Left ventricle myocardium inferior (tissue), 1 donor: ENCODE measurements at regions not wholly inside any gene's neighbourhood (a gene's known extent, or its start where the extent isn't known, plus 50 kb on each side); places are given as distances from the start of the nearest gene placed in this dataset.

Experiments used
- DNase-seq: peaks from one replicate; pipeline ENCODE4 v3.0.0-alpha.2; 2020
- H3K27ac ChIP-seq: fragments of 200-600 bp; replicated peaks from 2 replicates; pipeline ENCODE4 v1.8.0; 2021
- H3K27me3 ChIP-seq: fragments of 200-600 bp; 2 replicates; pipeline ENCODE4 v1.8.0; 2021; ENCODE audit warnings: low read depth
- H3K36me3 ChIP-seq: fragments of 200-600 bp; 2 replicates; pipeline ENCODE4 v1.8.0; 2021
- H3K4me1 ChIP-seq: fragments of 200-600 bp; 2 replicates; pipeline ENCODE4 v1.8.0; 2021
- H3K4me3 ChIP-seq: fragments of 200-600 bp; 2 replicates; pipeline ENCODE4 v1.8.0; 2021; ENCODE audit warnings: mild to moderate bottlenecking, moderate library complexity
- H3K9me3 ChIP-seq: fragments of 200-600 bp; replicated peaks from 2 replicates; pipeline ENCODE4 v1.8.0; 2021
- CTCF ChIP-seq: fragments of 200-600 bp; IDR thresholded peaks from 2 replicates; pipeline ENCODE4 v1.8.0; 2021; ENCODE audit warnings: antibody characterized with exemption, mild to moderate bottlenecking, borderline replicate concordance
- intact Hi-C: fragments of 100-400 bp; cut with micrococcal nuclease; formaldehyde crosslinking; loops from one replicate; pipeline ENCODE4 v1.11.0; 2022
- donor health status: DM: no; HTN: yes; CAD: no; lungs with severe emphysema.

DNA sequence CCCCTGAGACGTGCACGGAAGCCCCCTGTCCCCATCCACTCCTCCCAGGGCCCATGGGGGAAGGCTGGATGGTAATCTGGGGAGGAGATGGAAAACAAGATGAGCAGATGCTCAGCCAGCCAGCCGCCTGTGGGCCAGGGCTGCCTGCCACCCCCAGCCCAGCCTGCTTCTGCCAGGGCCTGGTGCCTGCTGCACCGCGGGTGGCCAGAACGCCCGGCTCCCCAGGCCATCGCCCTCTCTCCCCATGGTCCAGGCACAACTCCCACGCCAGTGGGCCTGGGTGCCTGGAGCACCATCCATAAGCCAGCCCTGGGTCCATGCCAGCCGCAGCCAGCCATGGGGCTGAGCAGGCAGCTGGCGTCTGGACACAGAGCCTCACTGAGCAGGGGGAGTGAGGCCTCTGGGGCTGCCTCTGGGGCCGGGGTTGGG lies 57.2 kb upstream of the ELN start:
- no peak overlapping the region for H3K27ac ChIP-seq
- H3K36me3 ChIP-seq, result no peaks in the 10 kb centered on the region
- peaks cover 7% of the 10 kb centered on the region for H3K27me3 ChIP-seq
- intact Hi-C loops, result no loop called here
- no peak for DNase-seq
- H3K9me3 ChIP-seq, result no peaks in the 10 kb centered on the region
- no peaks in the 10 kb centered on the region for H3K4me1 ChIP-seq
- no peak for TF ChIP-seq CTCF
- H3K4me3 ChIP-seq, result no peak overlapping the region

DNA sequence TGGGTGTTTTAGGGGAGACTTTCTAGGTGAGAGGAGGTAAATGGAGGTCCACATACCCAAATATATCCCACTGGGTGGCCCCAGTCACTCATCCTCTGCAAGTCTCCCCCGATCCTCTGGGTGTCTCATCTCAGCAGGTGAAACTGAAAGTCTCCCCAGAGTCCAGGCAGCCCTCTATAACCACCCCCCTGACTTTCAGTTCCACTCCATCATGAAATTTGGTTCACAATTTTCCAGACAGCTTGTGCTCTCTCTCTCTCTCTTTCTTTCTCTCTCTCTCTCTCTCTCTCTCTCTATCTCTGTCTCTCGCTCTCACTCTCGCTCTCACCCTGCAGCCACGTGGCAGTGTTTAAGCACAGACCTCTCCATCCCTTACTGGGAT lies 56.7 kb upstream of the ELN start:
- intact Hi-C loops, result no loop called here
- H3K9me3 ChIP-seq, result no peaks in the 10 kb centered on the region
- TF ChIP-seq CTCF, result no peak
- H3K27ac ChIP-seq, result no peak overlapping the region
- no peak overlapping the region for H3K4me3 ChIP-seq
- no peaks in the 10 kb centered on the region for H3K4me1 ChIP-seq
- no peak for DNase-seq
- H3K27me3 ChIP-seq, result peaks cover 7% of the 10 kb centered on the region
- no peaks in the 10 kb centered on the region for H3K36me3 ChIP-seq

DNA sequence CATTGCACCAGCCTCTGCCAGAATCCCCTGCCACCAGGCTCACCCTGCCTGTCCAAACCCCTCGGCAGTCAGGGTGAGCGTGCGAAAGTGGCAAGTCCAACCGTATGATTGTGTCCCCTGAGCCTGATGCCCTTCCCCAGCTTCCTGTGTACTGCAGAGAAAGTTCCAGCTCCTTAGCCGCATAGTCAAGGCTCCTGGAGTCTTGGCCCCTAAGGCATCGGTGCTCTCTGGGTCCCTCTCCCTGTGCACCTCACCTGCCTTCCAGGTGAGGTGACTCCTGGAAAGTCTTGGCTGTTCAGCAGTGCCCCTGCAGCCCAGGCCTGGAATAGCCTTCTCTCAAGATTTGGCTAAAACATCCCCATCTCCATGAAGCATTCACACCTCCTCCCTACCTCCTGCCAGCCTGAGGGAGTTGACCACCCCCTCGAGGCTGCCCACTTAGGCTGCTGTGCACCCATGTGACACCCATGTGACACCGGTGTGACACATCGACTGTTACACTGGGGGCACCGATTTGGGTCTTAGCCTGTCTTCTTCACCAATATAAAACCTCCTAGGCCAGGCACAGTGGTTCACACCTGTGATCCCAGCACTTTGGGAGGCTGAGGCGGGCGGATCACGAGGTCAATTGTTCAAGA lies 56.1 kb upstream of the ELN start:
- DNase-seq, result no peak
- Histone ChIP-seq H3K4me3 (no peak overlapping the region), H3K27me3 (peaks cover 7% of the 10 kb centered on the region), H3K4me1 (no peaks in the 10 kb centered on the region), H3K27ac (no peak overlapping the region), H3K9me3 (no peaks in the 10 kb centered on the region), H3K36me3 (no peaks in the 10 kb centered on the region)
- intact Hi-C loops, result no loop called here
- TF ChIP-seq CTCF, result no peak

- no peaks in the 10 kb centered on the region for H3K36me3 ChIP-seq
- intact Hi-C loops, result no loop called here
- no peaks in the 10 kb centered on the region for H3K9me3 ChIP-seq
- no peak for DNase-seq
- TF ChIP-seq CTCF, result no peak
- H3K27ac ChIP-seq, result no peak overlapping the region
- H3K27me3 ChIP-seq, result peaks cover 7% of the 10 kb centered on the region
- no peaks in the 10 kb centered on the region for H3K4me1 ChIP-seq
- H3K4me3 ChIP-seq, result no peak overlapping the region
Observed at GRCh38 chr7:73972614-73973013, 55.4 kb upstream of the ELN start.

DNA sequence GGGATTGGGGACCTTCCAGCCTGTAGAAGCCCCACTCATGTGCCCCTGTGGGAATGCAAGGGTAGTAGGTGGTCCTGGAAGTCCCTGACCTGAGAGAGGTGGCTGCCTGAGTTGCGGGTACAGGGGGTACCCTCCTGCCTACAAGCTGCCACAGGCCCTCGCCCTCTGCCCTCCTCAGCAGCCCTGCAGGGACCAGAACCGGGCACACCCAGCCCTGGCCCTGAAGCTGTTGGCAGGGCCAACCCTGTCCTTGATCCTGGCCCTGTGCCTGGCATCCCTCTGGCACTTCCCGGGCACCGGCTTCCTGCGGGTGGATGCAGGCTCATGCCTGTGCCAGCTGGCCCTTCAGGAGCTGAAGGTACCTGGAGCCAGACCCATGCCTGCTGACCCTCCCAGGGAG lies 54.9 kb upstream of the ELN start:
- Histone ChIP-seq H3K4me1 (no peaks in the 10 kb centered on the region), H3K9me3 (no peaks in the 10 kb centered on the region), H3K27ac (no peak overlapping the region), H3K36me3 (no peaks in the 10 kb centered on the region), H3K4me3 (no peak overlapping the region), H3K27me3 (peaks cover 7% of the 10 kb centered on the region)
- no peak for TF ChIP-seq CTCF
- intact Hi-C loops, result no loop called here
- DNase-seq, result peak; percentile 54
